Brain pericyte (primary cell): ENCODE measurements at regions not wholly inside any gene's neighbourhood (a gene's known extent, or its start where the extent isn't known, plus 50 kb on each side); places are given as distances from the start of the nearest gene placed in this dataset.

ENCODE experiments used
- DNase-seq: peaks from one replicate; pipeline ENCODE4 v3.0.0-alpha.2; 2012; ENCODE audit warnings: low read depth, low spot score

DNA sequence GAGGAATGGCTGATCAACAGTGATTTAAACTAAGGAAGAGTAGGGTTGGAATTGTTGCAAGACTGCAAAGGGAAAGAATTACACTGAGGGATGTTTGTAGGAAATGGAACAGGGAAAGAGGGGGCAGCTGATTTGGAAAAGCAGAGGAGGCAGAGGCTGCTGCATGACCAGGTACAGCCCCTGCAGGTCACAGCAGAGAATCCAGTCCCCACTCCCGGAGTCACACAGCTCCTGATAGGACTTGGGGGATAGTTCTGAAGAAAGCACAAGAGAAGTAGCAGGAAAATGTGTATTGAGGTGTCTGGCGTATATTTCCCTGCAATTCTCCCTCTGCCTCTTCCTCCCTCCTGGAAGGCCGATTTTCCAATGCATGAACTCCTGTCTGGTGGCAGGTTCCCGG lies 92.5 kb upstream of the PDE10A start:
- DNase-seq: no peak

GRCh38 chr6:165753506-165753905 lies 90.5 kb upstream of the PDE10A start:
- no peak for DNase-seq

DNA sequence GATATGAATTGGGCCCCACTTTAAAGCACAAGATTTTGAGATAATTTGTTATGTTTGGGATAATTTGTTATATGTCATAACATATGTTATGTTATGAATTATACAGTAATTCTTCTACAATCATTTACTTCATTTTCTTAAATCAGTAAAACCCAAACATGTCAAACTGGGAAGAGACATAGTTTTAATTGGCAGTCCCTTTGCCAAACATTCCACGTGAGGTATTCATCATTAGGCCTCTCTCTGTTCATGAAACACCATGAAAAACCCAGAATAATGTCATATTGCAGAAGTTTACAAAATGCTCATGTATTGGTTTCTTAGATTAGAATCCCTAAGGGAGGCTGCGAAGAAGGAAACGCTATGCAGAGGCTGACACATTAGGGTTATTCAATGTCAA lies 89.4 kb upstream of the PDE10A start:
- no peak for DNase-seq

GRCh38 chr6:165751486-165751885 lies 88.4 kb upstream of the PDE10A start:
- DNase-seq: no peak

GRCh38 chr6:165749163-165749562 lies 86.1 kb upstream of the PDE10A start:
- no peak for DNase-seq

DNA sequence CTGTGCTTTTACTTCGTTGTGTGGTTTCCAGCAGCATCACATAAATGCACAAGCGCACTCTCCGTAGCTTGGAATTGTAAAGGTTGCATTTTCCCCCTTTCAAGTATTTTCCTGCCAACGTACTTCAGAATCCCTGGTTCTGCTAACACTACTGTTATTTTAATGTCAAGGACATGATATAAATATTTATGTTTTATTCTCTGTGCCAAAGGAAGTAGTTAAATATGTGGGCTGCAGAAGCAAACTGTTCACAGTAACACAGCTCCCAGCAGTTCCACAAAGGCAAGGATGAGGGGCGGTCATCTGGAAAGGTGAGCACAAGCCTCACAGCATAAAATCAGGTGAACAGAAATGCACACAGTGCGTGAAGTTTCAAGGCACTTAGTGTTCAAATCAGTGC lies 85.3 kb upstream of the PDE10A start:
- DNase-seq: no peak

DNA sequence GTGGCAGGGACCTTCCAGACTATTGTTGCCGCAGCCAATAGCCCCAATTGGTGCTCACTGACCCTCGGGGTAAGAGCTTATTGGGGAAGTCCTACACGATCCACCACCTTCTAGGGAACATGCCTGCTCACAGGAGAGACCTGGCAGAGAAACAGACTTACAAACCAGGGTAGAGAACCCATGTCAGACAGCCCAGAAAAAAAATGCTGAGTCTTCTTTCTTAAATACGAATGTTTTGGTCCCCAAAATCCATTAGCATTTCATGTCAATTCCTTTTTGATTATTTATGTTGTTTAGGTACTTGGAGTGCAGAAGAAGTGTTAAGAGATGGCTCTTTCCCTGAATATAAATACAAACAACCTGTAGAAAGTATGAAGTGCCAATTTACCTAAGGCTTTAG lies 84.9 kb upstream of the PDE10A start:
- no peak for DNase-seq

DNA sequence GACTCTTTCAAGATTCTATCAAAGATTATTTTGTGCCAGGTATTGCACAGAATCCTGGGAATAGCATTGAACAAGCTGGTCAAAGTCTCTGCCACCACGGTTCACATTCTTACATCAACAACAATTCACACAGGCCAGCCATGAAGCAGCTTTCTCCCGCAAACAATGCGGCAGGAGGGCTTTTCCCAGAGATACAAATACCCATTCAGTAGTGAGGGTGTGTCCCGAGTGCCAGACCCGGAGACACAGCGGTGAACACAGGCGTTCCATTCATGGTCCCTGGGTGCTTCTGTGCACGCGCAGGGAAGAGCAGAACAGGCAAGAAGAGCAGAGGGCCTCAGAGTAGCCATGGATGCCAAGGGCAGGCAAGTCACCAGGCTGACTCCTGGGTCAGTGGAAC lies 83.3 kb upstream of the PDE10A start:
- no peak for DNase-seq

DNA sequence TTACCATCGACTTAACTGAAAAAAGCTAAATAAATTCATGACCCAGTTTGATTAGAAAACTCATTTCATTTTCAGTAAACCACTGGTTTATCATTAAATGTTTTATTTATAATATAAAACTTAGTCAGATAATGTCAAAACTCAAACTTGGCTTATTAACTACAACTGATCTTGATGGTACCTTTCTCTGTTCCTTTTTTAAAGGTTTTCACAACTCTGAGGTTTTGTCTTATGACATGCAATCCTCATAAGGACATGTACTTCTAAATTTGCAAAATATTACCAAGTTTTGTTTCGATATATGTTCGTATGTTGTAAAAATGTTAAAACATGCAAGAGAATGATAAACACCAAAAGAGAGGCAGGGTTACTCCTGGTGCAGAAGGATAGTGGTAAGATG lies 82.5 kb upstream of the PDE10A start:
- DNase-seq: no peak

DNA sequence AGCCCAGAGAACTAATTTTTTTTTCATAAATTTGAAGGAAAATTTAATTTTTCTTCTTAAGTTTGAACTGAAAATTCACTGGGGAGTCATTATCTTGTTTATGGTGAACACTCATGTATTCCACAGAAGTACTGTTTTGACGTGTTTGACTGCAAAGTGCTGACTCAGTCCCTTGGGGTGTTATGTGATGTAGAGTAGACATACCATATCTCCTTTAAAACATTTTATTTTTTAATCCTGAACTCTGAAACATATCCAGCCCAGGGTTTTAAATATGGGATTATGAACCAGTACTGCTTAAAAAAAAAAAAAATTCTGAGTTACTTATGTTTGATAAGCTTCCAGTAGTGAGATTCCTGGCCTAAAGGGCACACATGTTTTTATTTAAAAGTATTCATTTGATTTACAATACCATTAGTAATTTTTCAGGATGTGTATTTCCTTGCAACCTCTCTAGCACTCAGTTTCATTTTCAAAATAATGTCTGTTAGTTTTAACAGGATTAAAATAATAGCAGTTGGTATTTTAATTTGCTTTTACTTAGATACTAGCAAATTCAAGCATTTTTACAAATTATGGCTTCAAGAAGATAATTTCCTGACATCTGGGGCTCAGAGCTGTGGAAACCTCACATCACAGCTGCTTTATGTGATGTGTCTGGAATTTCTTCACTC lies 81.7 kb upstream of the PDE10A start:
- DNase-seq: no peak

- no peak for DNase-seq
These were observed 80.4 kb upstream of the PDE10A start for GRCh38 chr6:165743366-165743898.

DNA sequence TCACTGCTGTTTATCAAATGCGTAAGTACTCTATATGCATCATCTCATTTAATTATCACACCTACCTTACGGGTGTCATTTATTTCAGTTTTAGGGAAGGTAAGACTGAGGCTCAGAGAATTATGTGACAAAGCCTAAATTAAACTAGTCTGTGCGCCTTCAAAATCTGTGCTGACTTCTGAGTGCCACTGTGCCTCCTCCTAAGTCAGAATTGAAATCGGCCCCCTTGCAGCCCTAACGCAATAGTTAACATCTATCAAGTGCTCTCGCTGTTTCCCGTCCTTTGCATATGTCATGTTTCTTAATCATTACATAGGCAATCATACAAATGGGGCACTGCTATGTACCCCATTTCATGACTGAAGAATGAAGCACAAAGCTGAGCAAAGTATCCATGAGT lies 79.0 kb upstream of the PDE10A start:
- no peak for DNase-seq

DNA sequence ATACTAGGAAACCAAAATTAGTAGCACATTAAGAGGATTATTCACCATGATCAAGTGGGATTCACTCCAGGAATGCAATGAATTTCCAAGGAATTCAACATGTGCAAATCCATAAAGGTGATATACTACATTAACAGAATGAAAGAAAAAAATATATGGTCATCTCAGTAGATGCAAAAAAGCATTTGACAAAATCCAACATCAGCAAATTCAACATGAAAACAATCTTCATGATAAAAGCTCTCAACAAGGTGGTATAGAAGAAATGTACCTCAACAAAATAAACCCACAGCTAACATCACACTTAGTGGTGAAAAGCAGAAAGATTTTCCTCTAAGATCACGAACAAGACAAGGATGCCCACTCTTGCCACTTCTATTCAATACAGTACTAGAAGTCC lies 74.4 kb upstream of the PDE10A start:
- no peak for DNase-seq

GRCh38 chr6:165735065-165735464 lies 72.0 kb upstream of the PDE10A start:
- no peak for DNase-seq

- DNase-seq: no peak
These were observed 70.4 kb upstream of the PDE10A start for GRCh38 chr6:165733489-165733791.

GRCh38 chr6:165732696-165733488 lies 69.9 kb upstream of the PDE10A start:
- no peak for DNase-seq

DNA sequence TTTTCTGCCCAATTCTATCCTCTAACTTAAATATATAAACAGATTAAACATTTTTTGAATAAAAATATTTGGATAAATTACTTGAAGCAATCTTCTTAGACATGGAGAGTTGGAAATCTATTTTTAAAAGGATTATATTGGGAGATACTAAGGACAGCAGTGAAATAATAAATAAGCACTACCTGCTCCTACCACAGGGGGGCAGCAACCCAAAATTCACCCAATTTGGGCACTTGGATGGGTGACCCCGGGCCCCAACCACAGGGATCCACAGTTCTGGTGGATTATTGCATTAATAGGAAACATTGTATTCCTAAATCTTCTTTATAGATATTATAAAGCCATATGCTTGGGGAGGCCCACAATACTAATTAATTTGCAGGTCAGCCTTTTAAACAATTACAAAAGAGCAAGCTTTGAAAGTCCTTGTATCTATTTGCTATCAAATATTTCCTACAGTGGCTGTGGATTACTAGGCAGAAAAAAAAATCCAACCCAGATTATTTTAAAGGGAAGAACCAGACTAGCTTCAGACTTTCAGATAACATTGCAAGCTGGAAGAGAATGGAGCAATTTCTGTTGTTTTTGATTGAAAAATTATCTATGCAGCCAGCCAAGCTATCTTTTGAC lies 66.4 kb upstream of the PDE10A start:
- DNase-seq: no peak

DNA sequence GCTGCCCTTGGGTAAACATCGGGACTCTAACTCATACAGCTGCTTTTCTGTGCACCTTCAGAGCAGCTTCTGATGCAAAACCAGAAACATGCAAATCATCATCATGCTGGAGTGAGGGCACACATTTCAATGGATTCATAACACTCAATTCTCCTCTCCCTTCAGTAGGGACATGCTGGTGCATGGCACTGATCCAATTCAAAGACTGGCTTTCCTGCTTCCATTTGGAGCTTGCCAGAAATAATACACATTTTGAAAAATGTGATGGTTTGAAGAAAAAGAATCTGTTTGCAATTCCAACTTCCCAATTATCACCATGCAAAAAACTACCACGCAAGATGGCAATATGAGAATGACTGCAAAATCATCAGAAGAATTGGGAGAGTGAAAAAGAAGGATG lies 65.2 kb upstream of the PDE10A start:
- no peak for DNase-seq

DNA sequence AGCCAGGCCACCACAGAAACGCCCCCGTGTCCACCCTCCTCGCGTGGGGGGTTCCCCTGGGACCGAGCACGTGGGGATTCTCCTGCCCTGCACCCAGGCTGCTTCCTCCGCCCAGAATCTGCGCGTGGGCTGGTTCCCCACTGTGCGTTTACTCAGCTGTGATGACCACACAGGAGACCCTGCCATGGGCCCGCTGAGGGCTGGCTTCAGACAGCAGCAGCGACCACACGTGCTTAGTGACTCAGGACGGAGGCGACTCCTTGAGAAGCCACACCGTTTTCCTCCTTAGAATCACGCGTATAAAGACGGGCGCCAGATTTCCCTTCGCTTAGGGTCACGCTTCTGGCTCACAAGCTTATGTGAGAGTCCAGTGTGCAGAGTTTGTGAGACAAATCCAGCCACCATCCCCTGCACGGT lies 63.9 kb upstream of the PDE10A start:
- DNase-seq: no peak

DNA sequence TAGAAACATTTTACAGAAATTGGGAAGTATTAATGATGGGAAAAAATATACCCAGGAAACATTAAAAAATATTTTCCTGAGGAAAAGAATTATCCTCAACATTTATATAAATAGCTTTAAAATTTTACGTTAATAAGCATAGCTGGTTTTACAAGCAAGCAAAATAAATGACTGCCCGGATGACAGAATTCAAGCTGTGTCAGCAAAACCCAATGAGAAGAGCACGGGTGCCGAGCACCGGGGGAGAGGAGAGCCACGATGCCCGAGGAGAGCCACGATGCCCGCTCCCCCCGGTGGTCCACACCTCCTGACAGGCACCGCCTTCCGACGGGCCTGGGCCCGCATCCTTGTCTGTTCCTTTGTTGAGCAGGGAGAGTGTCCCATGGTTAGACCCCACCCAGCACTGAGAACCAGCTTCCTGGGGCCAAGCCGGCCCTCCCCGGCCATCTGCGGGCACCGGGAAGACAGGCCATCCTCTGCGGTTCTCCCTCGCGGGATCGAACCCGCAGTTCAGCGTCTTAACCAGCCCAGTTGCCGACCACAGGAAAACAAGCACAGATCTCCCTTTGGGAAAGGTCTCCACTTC lies 63.3 kb upstream of the PDE10A start:
- DNase-seq: no peak

- DNase-seq: no peak
These were observed 62.2 kb upstream of the PDE10A start for GRCh38 chr6:165725201-165725600.

GRCh38 chr6:165723326-165723725 lies 60.3 kb upstream of the PDE10A start:
- DNase-seq: no peak

GRCh38 chr6:165722022-165722421 lies 59.0 kb upstream of the PDE10A start:
- DNase-seq: no peak
